HG03565 (cell line): ENCODE measurements at regions not wholly inside any gene's neighbourhood (a gene's known extent, or its start where the extent isn't known, plus 50 kb on each side); places are given as distances from the start of the nearest gene placed in this dataset.

Source experiments
- ATAC-seq: cut with Tn5 transposase; IDR thresholded peaks from one replicate; pipeline ENCODE4 v1.9.1; 2021; ENCODE audit warnings: mild to moderate bottlenecking, moderate library complexity; ENCODE audit not compliant: unreplicated experiment

DNA sequence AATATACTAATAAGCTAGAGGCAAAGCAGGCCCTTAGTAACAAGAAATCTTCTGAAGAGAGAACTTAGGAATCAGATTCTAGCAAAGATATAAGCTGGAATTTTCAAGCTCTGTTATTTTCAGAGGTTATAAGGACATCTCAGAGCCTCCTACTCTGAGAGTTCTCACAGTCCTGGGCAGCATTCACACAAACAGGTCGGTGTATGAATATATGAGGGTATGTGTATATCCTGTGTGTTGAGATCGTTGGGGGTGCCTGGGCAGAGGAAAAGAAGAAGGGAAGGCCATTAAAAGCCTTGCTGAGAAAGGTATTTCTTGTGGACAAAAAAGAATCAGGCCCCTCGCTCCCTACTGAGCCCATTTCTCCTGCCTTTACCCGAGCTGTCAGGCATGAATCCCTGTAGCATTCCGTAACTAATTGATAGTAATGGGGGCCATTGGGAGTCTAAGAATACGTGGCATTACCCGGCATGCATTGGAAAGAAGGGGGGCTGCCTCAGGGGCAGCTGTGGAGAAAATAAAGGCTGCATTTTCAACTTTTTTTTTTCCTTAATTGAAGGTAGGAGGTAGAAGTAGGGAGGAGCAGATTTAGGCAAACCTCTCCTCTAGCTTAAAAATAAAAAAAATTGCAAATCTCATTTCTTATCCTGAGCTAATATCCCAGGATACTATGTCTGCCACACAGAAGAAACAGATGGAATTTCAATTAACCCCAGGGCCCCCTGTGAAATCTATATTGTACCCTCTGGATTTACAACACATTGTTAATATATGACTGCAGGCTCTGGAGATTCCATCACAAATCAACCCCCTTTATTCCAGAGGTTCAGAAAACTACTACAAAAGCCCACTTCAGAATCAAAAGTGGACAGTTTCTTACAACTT, 103.8 kb downstream of the GTPBP8 start:
- ATAC-seq: no peak

DNA sequence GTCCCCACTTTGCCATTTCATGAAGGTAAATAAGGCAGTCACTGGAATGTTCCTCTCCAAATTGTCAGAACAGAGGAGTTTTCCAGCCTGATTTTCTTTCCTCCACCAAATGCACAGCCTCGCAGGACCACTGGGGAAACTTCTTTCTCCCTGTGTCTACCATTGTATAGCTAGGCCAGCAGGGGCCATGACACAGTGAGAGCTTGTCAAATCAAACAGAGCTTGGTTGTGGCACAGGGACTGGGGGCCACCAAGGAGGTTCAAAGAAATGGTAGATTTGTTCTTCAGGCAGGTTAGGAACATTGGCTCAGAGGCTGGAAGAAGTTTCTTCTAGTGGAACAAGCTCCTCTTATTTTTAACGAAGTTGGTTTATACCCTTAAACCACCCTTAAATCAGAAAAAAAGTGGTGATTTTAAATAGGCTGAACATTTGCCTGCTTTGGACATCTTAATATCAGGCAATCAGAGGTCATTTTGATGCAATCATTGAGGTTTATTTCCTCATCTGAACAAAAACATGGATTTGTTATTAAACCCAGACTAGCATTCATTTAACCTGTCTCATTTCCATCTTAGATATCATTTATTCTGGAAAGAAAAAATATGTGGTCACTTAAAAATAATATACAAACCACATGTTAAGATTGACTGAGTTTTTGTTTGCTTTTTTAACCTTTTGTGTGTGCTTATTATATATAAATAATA, 105.6 kb downstream of the GTPBP8 start:
- ATAC-seq: no peak

DNA sequence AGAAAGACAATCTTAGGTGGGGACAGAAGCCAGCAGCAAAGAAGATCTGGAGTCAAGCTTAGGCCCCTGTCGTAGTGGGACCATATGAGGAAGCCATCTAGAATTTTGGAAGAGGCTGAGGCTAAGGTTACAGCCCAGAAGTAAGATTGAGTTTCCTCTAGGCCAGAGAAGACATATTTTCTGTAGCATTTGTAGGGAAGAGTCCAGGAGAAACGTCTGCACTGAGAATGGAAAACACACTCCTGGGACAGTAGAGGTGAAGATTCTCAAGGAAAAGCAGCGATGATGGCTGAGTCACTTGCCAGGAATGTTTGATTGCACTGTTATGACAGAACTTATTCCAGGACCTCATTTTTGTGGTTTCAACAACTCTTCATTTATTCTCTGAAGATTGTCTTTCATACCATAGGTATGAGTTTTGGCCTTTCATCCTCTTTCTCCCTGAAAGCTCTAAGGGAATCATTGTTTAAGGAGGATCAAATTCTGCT, 107.2 kb downstream of the GTPBP8 start:
- ATAC-seq: no peak

- no peak for ATAC-seq
Measured at GRCh38 chr3:113100063-113100462, 109.3 kb downstream of the GTPBP8 start.

DNA sequence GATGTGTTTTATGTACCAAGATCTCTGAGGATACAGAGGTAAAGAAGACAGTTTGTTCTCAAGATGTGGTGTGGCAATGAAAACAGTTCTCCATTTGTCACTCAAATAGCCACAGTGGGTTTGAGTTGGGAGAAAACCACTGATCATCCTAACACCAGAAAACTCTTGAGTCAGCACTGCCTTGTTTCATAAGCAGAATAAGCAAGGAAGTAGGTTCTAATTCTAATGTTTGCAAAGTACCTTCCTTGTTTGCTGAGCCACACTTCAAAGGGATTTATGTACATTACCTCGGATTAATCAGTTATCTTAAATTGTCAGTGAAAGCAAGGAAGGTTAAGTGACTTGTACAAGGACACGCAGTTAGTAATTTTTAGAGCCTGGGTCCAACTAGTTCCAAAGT, 107.8 kb upstream of the BOC start:
- no peak for ATAC-seq

DNA sequence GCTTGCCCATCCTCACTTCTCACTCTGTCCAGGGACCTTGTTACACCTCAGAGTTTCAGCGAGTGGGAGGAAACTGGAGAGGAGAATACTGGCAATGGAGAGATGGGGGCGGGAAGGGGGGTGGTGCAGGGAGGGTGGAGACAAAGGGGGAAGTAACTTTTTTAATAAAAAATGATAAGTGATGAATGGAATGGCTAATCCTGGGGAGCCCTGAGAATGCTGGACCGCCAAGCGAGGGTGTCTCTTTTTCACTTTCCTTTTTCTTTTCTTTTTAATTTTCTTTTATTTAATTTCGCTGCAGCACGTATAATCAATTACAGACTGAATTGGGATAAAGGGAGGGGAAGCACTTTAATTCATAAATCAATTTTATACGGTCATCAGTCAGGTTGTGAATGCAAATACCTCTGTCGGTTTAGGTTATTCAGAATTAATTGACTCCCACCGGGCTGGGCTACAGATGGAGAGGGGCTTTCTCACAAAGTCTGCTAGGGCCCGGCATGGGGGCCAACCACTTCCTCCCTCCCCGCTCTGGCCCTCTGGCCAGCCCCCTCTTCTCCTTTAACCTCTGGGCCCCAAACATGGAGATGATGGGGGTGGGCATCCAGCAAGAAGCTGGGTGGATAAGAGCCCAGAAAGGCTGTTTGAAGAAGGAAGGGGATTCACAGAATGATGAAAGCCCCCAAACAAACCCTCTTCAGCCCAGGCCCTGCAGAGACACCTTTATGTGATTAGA, 106.8 kb upstream of the BOC start:
- no peak for ATAC-seq

DNA sequence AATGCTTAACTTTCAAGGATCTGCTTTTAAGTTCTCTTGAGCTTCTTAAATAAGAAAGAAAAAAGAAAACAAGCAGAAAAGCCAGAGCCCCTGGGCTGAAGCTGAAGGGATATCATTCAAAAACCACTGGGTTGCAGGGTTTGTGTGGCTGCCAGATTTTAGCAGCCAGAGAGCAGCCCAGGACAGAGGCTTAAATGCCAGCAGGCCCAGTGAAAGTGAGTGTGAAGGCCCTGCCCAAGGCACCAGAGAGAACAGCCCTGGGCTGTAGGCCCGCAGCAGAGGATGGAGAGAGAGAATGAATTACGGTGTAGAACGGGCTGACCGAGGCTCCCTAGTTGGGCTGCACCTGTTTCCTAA, 106.3 kb upstream of the BOC start:
- no peak for ATAC-seq

DNA sequence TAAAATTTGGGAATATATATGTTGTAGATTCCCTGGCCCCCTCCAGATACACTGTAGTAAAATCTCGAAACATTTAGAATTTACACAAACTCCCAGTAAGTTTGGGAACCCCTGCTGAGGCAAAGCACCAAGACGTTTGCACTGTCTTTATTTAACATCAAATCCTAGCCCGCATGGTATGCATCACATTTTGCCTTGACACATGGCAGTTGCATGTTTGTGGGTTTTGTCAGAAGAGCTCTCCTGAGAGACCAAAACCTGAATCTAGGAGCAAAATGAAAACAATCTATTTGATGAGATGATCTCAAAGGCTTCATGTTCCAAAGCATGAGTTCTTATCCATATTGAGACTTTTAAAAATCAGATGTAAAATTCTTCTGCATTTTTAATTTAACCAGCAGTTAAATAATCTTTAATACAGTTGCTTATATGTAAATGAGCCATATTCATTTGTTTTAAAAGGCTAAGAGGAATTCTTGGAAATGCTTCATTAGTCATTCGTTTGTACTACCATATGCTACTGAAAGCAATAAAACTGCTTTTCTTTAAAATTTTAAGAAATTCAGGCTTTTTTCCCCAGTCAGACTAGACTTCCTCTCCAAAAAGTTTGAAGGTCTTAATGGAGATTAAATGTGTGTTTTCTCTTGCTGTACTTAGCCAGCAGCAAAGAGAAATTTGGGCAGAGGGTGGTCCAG, 105.2 kb upstream of the BOC start:
- ATAC-seq: no peak

DNA sequence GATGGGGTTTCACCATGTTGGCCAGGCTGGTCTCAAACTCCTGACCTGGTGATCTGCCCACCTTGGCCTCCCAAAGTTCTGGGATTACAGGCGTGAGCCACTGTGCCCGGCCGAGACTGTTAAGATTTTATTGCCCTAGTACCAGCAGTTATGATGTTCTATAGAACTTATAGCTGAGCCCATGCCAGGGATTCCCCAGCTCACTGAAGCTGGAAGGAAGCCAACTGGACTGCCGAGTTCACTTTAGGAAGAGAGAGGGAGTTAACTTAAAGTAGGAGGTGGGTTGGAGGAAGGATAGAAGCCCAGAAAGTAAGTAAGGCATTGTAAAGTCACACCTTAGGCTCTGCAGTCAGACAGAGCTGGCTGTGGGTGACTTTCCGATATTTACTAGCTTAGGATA, 101.1 kb upstream of the BOC start:
- ATAC-seq: no peak

GRCh38 chr3:113111011-113111707, 100.2 kb upstream of the BOC start:
- no peak for ATAC-seq

- no peak for ATAC-seq
Measured at GRCh38 chr3:113113361-113113760, 98.0 kb upstream of the BOC start.

DNA sequence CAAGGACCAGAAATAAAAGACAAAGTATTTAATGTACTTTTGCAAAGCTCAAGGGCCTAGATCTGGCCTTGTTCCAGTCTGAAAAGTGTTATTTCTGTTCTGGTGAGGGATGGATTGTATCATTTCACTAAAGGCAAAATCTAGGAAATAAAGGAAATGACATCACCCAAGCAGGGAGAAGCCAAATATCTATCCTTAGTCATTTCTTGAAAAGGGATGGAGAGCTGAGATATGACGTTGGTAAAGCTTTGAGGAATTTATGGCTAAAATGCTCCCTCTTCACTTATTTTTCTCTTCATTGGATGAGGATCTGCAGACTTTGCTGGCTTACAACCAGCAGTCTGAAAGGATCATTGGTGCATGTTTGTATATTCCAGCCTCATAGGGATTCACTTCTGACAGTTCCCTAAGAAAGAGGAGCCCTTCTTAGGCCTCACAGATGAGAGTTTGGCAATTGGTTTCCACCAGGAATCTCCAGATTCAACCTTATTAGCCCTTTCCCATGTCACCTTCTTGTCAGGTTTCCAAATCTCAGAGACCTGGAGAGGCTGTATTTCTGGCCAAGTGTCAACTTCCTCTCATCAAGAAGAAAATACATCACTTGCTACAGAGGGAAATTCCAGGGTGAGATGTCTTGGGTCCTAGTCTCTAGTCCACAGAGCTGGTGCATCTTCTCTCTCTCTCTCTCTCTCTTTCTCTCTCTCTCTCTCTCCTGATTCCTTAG, 93.7 kb upstream of the BOC start:
- ATAC-seq: no peak

DNA sequence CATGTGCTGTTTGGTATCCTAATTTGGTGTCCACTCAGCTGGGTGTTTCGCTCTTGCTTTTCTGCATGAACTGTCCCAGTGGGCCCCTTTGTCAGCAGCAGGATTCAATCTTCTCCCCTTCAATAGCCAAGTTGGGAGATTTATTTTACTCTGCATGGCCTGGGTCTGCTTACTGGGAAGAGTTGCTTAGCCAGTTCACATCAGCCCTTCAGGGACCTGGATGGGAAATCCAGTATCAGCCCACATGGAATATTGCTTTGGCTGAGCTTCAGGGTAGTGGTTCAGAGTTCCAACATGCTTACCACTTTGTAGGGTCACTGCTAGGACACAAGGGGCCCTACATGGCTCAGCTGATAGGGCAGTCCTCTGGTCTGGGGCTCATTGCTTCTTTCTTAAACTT, 93.0 kb upstream of the BOC start:
- ATAC-seq: no peak

- ATAC-seq: no peak
Measured at GRCh38 chr3:113124256-113124830, 87.0 kb upstream of the BOC start.

- ATAC-seq: no peak
Measured at GRCh38 chr3:113125951-113126350, 85.4 kb upstream of the BOC start.

- no peak for ATAC-seq
Measured at GRCh38 chr3:113128386-113129015, 82.9 kb upstream of the BOC start.

DNA sequence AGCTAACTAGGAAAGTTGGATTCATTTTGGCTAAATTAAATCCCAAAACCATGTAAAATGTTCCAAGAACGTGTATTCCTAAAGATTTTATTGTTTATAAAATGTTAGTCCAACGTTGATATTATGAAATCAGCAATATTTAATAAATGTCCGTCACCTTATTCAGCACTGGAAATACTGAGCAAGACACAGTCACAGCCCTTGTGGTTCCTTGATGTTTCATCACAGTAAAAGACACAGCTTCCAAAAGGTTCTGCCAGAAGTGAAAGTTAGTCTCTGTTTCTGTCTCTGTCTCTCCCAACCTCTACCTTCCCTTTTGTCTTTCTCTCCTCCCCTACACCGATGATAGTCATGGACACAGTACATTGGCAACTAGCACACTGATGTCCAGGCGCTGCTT, 82.2 kb upstream of the BOC start:
- ATAC-seq: no peak

DNA sequence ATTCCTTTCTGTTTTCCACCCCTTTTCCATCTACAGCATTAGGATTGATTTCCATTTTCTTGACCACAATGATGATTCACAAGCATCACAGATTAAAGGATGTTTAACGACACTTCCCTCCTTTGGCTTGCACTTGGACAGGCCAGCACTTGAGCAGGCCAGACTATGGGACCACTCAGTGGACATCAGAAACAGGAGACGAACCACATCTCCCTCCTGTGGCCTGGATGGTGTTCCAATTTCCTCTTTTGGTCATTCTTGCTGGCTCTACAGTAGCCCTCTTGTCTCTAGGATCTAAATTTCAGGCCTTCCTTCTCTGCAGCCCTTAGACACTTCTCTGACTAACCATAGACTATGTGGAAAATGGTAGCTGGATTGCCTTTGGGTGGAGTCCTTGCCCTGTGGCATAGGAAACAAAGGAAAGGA, 78.8 kb upstream of the BOC start:
- ATAC-seq: no peak

DNA sequence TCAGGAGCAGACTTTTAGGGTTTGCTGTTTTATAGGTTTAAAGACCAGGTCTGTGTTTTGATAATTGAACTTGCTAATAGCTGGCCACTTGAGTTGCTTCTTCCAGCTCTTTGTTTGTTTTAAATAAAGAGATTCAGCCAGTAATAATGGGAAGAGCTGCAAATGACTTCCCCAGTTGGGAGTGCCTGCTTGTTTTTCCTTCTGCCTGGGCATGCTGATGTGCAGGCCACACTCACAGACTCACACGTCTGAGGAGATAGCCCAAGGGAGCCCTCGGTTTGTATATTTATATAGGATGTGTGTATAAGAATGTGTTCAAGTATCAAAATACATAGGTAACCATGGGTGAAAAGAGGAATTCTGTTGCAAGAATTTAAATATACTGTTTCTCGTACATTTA, 78.2 kb upstream of the BOC start:
- no peak for ATAC-seq
